Transverse colon (tissue), 4 donors: ENCODE measurements at regions not wholly inside any gene's neighbourhood (a gene's known extent, or its start where the extent isn't known, plus 50 kb on each side); places are given as distances from the start of the nearest gene placed in this dataset.

ENCODE experiments used
- EP300 ChIP-seq: sonication (generic); formaldehyde crosslinking; IDR thresholded peaks from one replicate; pipeline ENCODE4 v1.6.1; 2017; ENCODE audit warnings: antibody characterized with exemption, low read depth
- POLR2A ChIP-seq: fragments of 450-650 bp; IDR thresholded peaks from one replicate; pipeline ENCODE4 v1.6.1; 2016; ENCODE audit warnings: antibody characterized with exemption, mild to moderate bottlenecking, moderate library complexity
- POLR2AphosphoS5 ChIP-seq, 3 donors: sonication (generic); formaldehyde crosslinking; IDR thresholded peaks; one replicate each; pipeline ENCODE4 v1.6.1; 2016; ENCODE audit warnings: antibody characterized with exemption in 3 of 3
- TF ChIP-seq, protein P1 (sequence below), 5 experiments: fragments of 200-600 bp in 3 of 5; fragments of 450-650 bp in 2 of 5; sonication (generic) in 3 of 5; IDR thresholded peaks; 1 replicate in 2 of 5; 2 replicates in 3 of 5; pipeline ENCODE4 v1.5.1; 2016 to 2017; ENCODE audit warnings: antibody characterized with exemption in 5 of 5, inconsistent platforms in 3 of 5, mild to moderate bottlenecking in 2 of 5, moderate library complexity in 1 of 5

DNA sequence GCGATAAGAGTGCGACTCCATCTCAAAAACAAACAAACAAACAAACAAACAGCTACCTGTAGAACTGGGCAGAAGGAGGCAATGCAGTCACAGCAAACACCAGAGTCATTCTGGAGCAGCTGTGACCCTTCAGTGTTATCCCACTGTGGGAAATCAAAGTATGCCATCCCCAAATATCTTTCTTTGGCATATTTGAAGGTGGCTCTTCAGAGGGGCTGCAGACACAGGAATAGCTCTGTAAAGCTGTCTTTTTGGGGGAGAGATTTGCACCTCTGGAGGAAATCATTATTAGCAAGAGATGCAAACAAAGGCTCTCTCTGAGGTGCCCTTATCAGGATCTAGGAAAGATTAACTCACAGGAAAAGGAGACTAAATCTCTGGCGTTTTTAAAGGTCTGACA is 98.5 kb upstream of the XPO1 start:
- TF ChIP-seq, protein P1, sequence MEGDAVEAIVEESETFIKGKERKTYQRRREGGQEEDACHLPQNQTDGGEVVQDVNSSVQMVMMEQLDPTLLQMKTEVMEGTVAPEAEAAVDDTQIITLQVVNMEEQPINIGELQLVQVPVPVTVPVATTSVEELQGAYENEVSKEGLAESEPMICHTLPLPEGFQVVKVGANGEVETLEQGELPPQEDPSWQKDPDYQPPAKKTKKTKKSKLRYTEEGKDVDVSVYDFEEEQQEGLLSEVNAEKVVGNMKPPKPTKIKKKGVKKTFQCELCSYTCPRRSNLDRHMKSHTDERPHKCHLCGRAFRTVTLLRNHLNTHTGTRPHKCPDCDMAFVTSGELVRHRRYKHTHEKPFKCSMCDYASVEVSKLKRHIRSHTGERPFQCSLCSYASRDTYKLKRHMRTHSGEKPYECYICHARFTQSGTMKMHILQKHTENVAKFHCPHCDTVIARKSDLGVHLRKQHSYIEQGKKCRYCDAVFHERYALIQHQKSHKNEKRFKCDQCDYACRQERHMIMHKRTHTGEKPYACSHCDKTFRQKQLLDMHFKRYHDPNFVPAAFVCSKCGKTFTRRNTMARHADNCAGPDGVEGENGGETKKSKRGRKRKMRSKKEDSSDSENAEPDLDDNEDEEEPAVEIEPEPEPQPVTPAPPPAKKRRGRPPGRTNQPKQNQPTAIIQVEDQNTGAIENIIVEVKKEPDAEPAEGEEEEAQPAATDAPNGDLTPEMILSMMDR (IDR thresholded peaks at IDR 0.05): no peak
- no peak for TF ChIP-seq POLR2AphosphoS5 (IDR thresholded peaks at IDR 0.05)
- no peak for TF ChIP-seq POLR2A
- TF ChIP-seq EP300: no peak
